ENCODE measurements at regions not wholly inside any gene's neighbourhood (a gene's known extent, or its start where the extent isn't known, plus 50 kb on each side); places are given as distances from the start of the nearest gene placed in this dataset.

GRCh38 chr6:164731539-164731938 is 577.9 kb downstream of the C6orf118 start:
- H3K4me1 ChIP-seq (replicated peaks), result no peaks in the 10 kb centered on the region
- no peak for DNase-seq (ENCODE audit: low spot score)
- H3K27me3 ChIP-seq (replicated peaks; ENCODE audit: insufficient read depth), result no peaks in the 10 kb centered on the region
- H3K4me3 ChIP-seq, result no peak overlapping the region
- no peaks in the 10 kb centered on the region for H3K36me3 ChIP-seq
- WGBS, result 11% methylated on average over 4 of the region's 4 CpGs
- H3K27ac ChIP-seq, result no peak overlapping the region
- intact Hi-C loops (cut with DNase I), result no loop called here
- no peak for TF ChIP-seq CTCF (IDR thresholded peaks at IDR 0.05)
- TF ChIP-seq POLR2AphosphoS5 (IDR thresholded peaks at IDR 0.05), result no peak
- H3K9me3 ChIP-seq, result no peaks in the 10 kb centered on the region

DNA sequence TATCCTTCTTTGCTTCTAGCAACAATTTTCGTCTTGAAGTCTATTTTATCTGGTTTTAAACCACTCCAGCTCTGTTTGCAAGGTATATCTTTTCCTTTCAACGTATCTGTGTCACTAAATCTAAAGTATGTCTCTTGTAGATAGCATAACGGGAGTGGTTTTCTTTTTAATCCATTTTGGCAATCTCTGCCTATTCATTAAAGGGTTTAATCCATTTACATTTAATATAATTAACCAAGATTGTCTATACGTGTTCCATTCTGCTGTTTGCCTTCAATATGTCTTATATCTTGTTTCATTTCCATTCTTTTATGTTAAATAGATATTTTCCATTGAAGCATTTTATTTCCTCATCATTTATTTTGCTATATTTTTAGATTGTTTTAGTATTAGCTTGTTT is 587.9 kb downstream of the C6orf118 start:
- 52% methylated on average over 4 of the region's 4 CpGs for WGBS
- no peaks in the 10 kb centered on the region for H3K27me3 ChIP-seq (replicated peaks; ENCODE audit: insufficient read depth)
- no peak overlapping the region for H3K27ac ChIP-seq
- no peaks in the 10 kb centered on the region for H3K9me3 ChIP-seq
- intact Hi-C loops (cut with DNase I), result no loop called here
- no peak for DNase-seq (ENCODE audit: low spot score)
- TF ChIP-seq POLR2A (IDR thresholded peaks at IDR 0.05) (no peak), CTCF (IDR thresholded peaks at IDR 0.05) (no peak), POLR2AphosphoS5 (IDR thresholded peaks at IDR 0.05) (no peak)
- no peak overlapping the region for H3K4me3 ChIP-seq
- H3K36me3 ChIP-seq, result no peaks in the 10 kb centered on the region
- no peaks in the 10 kb centered on the region for H3K4me1 ChIP-seq (replicated peaks)

DNA sequence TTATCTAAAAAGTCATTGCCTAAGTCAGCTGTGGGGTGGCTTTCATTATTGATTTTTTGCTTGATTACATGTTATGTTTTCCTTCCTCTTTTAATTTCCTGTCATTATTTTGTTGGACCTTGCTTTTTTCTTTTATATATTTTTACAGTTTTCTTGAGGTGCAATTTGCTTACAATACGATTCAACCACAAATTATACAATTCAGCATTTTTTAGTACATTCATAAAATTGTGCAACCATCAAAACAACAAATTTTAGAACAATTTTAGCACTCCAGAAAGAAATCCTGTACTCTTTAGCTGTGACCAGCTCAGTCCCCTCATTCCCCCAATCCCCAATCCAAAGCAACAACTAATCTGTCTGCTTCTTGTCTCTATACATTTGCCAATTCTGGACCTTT is 608.9 kb downstream of the C6orf118 start:
- no peaks in the 10 kb centered on the region for H3K4me1 ChIP-seq (replicated peaks)
- intact Hi-C loops (cut with DNase I), result no loop called here
- no peaks in the 10 kb centered on the region for H3K27me3 ChIP-seq (replicated peaks; ENCODE audit: insufficient read depth)
- WGBS, result 86% methylated on average over 1 of the region's 1 CpG
- no peaks in the 10 kb centered on the region for H3K9me3 ChIP-seq
- H3K27ac ChIP-seq, result no peak overlapping the region
- no peak overlapping the region for H3K4me3 ChIP-seq
- DNase-seq (ENCODE audit: low spot score), result no peak
- H3K36me3 ChIP-seq, result no peaks in the 10 kb centered on the region
- no peak for TF ChIP-seq POLR2A (IDR thresholded peaks at IDR 0.05)
- TF ChIP-seq POLR2AphosphoS5 (IDR thresholded peaks at IDR 0.05), result no peak
- TF ChIP-seq CTCF (IDR thresholded peaks at IDR 0.05), result no peak

DNA sequence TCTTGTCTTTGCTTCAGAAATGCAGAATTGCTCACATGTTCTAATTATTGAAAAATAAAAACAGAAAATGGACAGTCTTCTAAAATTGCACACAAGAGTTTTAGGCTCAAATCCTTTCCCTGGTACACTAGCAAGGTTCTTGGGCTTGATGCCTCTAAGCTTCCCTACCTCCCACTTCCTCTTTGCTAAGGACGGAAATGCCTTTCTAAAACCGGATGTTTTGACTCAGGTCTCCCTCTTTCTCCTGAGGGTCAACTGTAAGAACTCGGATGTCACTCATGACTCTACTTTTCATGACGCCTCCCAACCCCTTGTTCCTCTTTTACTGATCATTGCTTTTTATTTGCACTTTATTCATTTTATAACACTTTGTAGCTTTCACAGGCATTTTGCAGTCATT is 613.5 kb downstream of the C6orf118 start:
- Histone ChIP-seq H3K36me3 (no peaks in the 10 kb centered on the region), H3K4me1 (replicated peaks) (no peaks in the 10 kb centered on the region), H3K4me3 (no peak overlapping the region), H3K27ac (no peak overlapping the region), H3K9me3 (no peaks in the 10 kb centered on the region), H3K27me3 (replicated peaks; ENCODE audit: insufficient read depth) (no peaks in the 10 kb centered on the region)
- 64% methylated on average over 4 of the region's 4 CpGs for WGBS
- DNase-seq (ENCODE audit: low spot score), result no peak
- TF ChIP-seq POLR2A (IDR thresholded peaks at IDR 0.05) (no peak), POLR2AphosphoS5 (IDR thresholded peaks at IDR 0.05) (no peak), CTCF (IDR thresholded peaks at IDR 0.05) (no peak)
- intact Hi-C loops (cut with DNase I), result no loop called here

DNA sequence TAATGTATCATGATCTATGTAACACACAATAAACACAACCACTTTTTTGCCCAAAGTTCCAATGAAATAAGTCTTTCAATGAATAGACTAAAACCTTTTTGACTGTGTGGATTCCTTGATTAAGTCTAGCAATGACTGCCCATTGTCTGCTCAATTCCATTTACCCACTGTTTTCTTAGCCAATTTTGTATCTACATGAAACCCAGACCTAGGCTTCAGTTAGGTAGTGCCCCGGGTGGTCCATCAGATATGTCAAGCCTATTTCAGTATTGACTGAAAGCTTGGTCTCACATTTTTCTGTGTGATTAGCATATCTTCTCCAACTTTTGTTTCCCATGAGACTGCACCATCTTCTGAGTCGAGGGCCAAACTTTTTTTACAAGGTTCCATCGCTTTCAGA is 615.0 kb downstream of the C6orf118 start:
- no peaks in the 10 kb centered on the region for H3K9me3 ChIP-seq
- no peak for TF ChIP-seq POLR2AphosphoS5 (IDR thresholded peaks at IDR 0.05)
- no peak for TF ChIP-seq POLR2A (IDR thresholded peaks at IDR 0.05)
- TF ChIP-seq CTCF (IDR thresholded peaks at IDR 0.05), result no peak
- WGBS, result 83% methylated on average over 3 of the region's 3 CpGs
- no peak overlapping the region for H3K27ac ChIP-seq
- H3K27me3 ChIP-seq (replicated peaks; ENCODE audit: insufficient read depth), result no peaks in the 10 kb centered on the region
- intact Hi-C loops (cut with DNase I), result no loop called here
- no peaks in the 10 kb centered on the region for H3K36me3 ChIP-seq
- H3K4me3 ChIP-seq, result no peak overlapping the region
- no peaks in the 10 kb centered on the region for H3K4me1 ChIP-seq (replicated peaks)
- DNase-seq (ENCODE audit: low spot score), result no peak
